ENCODE measurements at regions not wholly inside any gene's neighbourhood (a gene's known extent, or its start where the extent isn't known, plus 50 kb on each side); places are given as distances from the start of the nearest gene placed in this dataset.

- no peak for TF ChIP-seq CTCF (IDR thresholded peaks at IDR 0.05)
- Histone ChIP-seq H3K27ac (no peak overlapping the region), H3K27me3 (no peaks in the 10 kb centered on the region), H3K36me3 (no peaks in the 10 kb centered on the region), H3K9me3 (no peaks in the 10 kb centered on the region), H3K4me1 (no peaks in the 10 kb centered on the region), H3K4me3 (no peak overlapping the region)
- no peak for DNase-seq (ENCODE audit: low spot score in 2 of 2)
- intact Hi-C loops (cut with DNase I): no loop called here
Measured at GRCh38 chr15:97786741-97787140, 173.8 kb upstream of the ARRDC4 start.

DNA sequence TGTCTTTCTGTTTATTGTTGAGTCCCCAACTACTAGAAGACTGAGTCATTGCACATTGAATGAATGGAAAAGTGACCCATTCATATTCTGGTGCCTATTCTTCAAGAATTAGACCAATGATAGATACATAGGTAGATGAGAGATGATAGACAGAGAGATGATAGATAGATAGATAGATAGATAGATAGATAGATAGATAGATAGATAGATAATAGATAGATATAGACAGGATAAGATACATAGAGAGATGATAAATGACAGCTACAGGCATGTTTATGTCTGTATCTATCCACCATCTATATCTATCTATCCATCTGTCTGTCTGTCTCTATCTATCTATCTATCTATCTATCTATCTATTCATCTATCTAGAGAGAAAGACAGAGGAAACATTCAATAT lies 170.3 kb upstream of the ARRDC4 start:
- no peak overlapping the region for H3K27ac ChIP-seq
- no peak overlapping the region for H3K4me3 ChIP-seq

DNA sequence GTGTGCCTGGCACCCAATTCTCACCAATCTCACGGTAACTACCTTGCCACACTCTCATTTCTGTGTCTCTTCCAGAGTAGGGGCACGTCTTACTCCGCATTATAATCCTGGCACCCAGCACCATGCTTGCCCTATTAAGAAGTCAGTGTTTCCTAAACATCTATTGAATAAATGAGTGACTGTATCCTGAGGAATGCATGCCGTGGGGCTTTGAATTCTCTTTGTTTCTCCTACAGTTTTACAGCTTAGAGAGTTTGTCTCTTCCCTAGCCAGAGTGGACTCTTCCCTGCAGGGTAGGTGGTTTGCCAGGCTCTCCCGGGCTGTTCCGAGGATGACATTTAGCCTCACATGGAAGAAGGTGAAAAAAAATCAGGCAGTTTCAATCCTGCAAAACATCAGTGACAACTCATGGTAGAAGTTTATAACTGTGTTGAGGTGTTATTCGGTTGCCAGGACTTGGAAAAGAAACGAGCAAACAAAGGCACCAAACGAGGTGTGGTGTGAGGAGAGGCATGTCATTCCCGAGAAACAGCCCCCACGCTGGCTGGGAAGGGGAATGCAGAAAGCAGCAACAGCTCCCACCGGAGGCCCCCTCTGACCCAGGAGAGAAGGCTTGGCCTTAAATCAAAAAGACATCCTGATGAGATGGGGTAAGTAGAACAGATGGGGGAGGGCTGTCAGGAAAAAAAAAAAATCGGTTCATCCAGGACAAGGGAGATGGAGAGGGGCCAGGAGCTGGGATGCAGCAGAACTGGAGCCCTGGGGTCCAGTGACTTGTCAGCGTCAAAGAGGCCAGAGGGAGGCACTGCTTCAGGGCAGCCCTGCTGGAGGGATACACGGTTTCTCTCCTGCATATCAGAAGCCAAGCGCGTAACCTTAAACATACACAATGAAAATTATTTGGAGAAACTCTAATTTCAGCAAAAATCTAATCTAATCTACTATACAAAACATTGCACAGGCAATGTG lies 168.4 kb upstream of the ARRDC4 start:
- Histone ChIP-seq H3K27me3 (no peaks in the 10 kb centered on the region), H3K4me1 (no peaks in the 10 kb centered on the region), H3K4me3 (no peak overlapping the region), H3K27ac (no peak overlapping the region), H3K36me3 (no peaks in the 10 kb centered on the region), H3K9me3 (no peaks in the 10 kb centered on the region)
- no peak for TF ChIP-seq CTCF (IDR thresholded peaks at IDR 0.05)
- intact Hi-C loops (cut with DNase I): no loop called here
- DNase-seq (ENCODE audit: low spot score in 2 of 2): no peak

More for the DNA sequence above, 170.3 kb upstream of the ARRDC4 start:
- no peak for TF ChIP-seq CTCF (IDR thresholded peaks at IDR 0.05)
- H3K36me3 ChIP-seq: no peaks in the 10 kb centered on the region
- intact Hi-C loops (cut with DNase I): no loop called here
- no peaks in the 10 kb centered on the region for H3K9me3 ChIP-seq
- H3K27me3 ChIP-seq: no peaks in the 10 kb centered on the region
- no peak for DNase-seq (ENCODE audit: low spot score in 2 of 2)
- H3K4me1 ChIP-seq: no peaks in the 10 kb centered on the region

DNA sequence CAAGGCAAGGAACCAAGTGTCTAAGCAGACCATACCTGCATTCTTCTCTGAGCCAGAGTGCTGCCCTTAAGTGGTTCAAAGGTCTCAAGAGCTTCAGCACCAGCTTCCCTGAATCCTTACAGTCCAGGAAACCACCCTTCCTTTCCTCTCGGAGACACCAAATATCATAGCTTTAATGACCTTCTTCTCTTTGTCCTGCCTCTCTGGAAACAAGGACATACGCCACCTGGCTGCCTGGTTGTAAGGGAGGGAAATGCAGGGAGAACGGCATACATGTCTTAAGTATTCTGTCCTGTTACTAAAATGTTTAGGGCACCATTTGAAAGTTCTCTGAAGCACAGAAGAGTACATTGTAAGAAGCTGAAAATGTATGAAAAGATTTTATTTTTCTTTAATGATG lies 155.6 kb upstream of the ARRDC4 start:
- H3K36me3 ChIP-seq: no peaks in the 10 kb centered on the region
- no peaks in the 10 kb centered on the region for H3K9me3 ChIP-seq
- no peak for DNase-seq (ENCODE audit: low spot score in 2 of 2)
- intact Hi-C loops (cut with DNase I): no loop called here
- no peak overlapping the region for H3K4me3 ChIP-seq
- TF ChIP-seq CTCF (IDR thresholded peaks at IDR 0.05): no peak
- H3K4me1 ChIP-seq: no peaks in the 10 kb centered on the region
- no peaks in the 10 kb centered on the region for H3K27me3 ChIP-seq
- H3K27ac ChIP-seq: no peak overlapping the region

- no peaks in the 10 kb centered on the region for H3K36me3 ChIP-seq
- no peaks in the 10 kb centered on the region for H3K27me3 ChIP-seq
- H3K9me3 ChIP-seq: no peaks in the 10 kb centered on the region
- no peaks in the 10 kb centered on the region for H3K4me1 ChIP-seq
- no peak overlapping the region for H3K27ac ChIP-seq
- no peak for DNase-seq (ENCODE audit: low spot score in 2 of 2)
- no peak overlapping the region for H3K4me3 ChIP-seq
- no peak for TF ChIP-seq CTCF (IDR thresholded peaks at IDR 0.05)
- intact Hi-C loops (cut with DNase I): no loop called here
Measured at GRCh38 chr15:97806766-97807165, 153.7 kb upstream of the ARRDC4 start.
